Adrenal gland (tissue), 5 donors: ENCODE measurements at regions not wholly inside any gene's neighbourhood (a gene's known extent, or its start where the extent isn't known, plus 50 kb on each side); places are given as distances from the start of the nearest gene placed in this dataset.

ENCODE experiments used
- CTCF ChIP-seq, 6 experiments: fragments of 450-650 bp in 4 of 6; fragments of 200-600 bp in 2 of 6; sonication (generic) in 1 of 6; IDR thresholded peaks; 1 replicate in 5 of 6; 2 replicates in 1 of 6; pipeline versions ENCODE4 v1.5.1 to v1.8.0; 2016 to 2021; ENCODE audit warnings: antibody characterized with exemption in 6 of 6, mild to moderate bottlenecking in 2 of 6, moderate library complexity in 1 of 6
- POLR2A ChIP-seq, 2 donors: fragments of 450-650 bp; IDR thresholded peaks; one replicate each; pipeline ENCODE4 v1.6.1; 2017; ENCODE audit warnings: antibody characterized with exemption in 2 of 2, mild to moderate bottlenecking in 2 of 2, moderate library complexity in 1 of 2
- donor health status: DM: no; HTN: no; CAD: no.

- no peak for TF ChIP-seq POLR2A (IDR thresholded peaks at IDR 0.05)
- TF ChIP-seq CTCF (IDR thresholded peaks at IDR 0.05) = no peak
Observed at GRCh38 chr1:58256041-58256440, 290.5 kb downstream of the OMA1 start.
